ENCODE measurements at regions not wholly inside any gene's neighbourhood (a gene's known extent, or its start where the extent isn't known, plus 50 kb on each side); places are given as distances from the start of the nearest gene placed in this dataset.

DNA sequence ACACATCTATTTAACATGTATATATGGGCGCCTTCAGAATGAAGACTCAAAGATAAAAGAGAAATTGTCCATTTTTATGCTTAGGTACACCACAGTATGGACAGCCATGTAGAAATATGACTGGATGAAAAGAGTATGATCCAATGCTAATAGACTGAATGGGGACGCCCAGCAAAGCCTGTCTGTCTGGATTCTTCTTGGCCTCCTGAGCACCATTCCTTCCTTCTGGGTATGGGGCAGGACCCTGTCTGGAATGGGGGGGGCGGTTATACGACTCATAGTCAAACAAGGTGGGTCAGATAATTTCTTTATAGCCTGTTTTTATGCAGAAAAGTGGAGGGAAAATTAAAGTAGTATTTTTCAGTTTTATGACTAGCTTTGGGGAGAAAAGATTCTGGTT lies 81.2 kb upstream of the ABCD3 start:
- Histone ChIP-seq H3K4me3 (ENCODE audit: low read depth, low read length) (no peak overlapping the region), H3K36me3 (ENCODE audit: control insufficient read depth in 2 of 2, insufficient read depth in 1 of 2, low read length in 2 of 2) (no peaks in the 10 kb centered on the region), H3K27ac (ENCODE audit: extremely low read depth, low read depth, low read length) (no peak overlapping the region), H3K9me3 (ENCODE audit: control insufficient read depth, insufficient read depth, low read depth, low read length) (no peaks in the 10 kb centered on the region), H3K4me1 (ENCODE audit: control insufficient read depth, insufficient read depth, low read length) (no peaks in the 10 kb centered on the region)
- ChIA-PET CTCF (interaction anchor here (0.6 to 11.9 kb wide), 25 partner anchors 18 to 1036 kb away, joined by 3 to 400 read pairs (median 5); partner anchors contain the start of gene DNTTIP2), POLR2A (no interaction called here)
- no peak for TF ChIP-seq ZNF214 (tag by site-specific recombination; IDR thresholded peaks at IDR 0.05; ENCODE audit: borderline replicate concordance)
- TF ChIP-seq ZSCAN23 (tag by site-specific recombination; IDR thresholded peaks at IDR 0.05), result no peak
- no peak for TF ChIP-seq ZNF248 (tag by site-specific recombination; IDR thresholded peaks at IDR 0.05)
- TF ChIP-seq WT1 (tag by site-specific recombination; IDR thresholded peaks at IDR 0.05), result no peak
- no peak for TF ChIP-seq ZNF274 (IDR thresholded peaks at IDR 0.05; ENCODE audit: low read length)
- no peak for TF ChIP-seq ZNF274 (tag by site-specific recombination; IDR thresholded peaks at IDR 0.05; ENCODE audit: borderline replicate concordance)
- TF ChIP-seq, protein P1, sequence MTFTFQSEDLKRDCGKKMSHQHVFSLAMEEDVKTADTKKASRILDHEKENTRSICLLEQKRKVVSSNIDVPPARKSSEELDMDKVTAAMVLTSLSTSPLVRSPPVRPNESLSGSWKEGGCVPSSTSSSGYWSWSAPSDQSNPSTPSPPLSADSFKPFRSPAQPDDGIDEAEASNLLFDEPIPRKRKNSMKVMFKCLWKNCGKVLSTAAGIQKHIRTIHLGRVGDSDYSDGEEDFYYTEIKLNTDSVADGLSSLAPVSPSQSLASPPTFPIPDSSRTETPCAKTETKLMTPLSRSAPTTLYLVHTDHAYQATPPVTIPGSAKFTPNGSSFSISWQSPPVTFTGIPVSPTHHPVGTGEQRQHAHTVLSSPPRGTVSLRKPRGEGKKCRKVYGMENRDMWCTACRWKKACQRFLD (tag by site-specific recombination; IDR thresholded peaks at IDR 0.05), result no peak
- no peak for TF ChIP-seq ZFP3 (tag by site-specific recombination; IDR thresholded peaks at IDR 0.05; ENCODE audit: low read depth)
- no peak for TF ChIP-seq ZNF146 (tag by site-specific recombination; IDR thresholded peaks at IDR 0.05)
- TF ChIP-seq, protein P2, sequence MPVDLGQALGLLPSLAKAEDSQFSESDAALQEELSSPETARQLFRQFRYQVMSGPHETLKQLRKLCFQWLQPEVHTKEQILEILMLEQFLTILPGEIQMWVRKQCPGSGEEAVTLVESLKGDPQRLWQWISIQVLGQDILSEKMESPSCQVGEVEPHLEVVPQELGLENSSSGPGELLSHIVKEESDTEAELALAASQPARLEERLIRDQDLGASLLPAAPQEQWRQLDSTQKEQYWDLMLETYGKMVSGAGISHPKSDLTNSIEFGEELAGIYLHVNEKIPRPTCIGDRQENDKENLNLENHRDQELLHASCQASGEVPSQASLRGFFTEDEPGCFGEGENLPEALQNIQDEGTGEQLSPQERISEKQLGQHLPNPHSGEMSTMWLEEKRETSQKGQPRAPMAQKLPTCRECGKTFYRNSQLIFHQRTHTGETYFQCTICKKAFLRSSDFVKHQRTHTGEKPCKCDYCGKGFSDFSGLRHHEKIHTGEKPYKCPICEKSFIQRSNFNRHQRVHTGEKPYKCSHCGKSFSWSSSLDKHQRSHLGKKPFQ (tag by site-specific recombination; IDR thresholded peaks at IDR 0.05), result no peak
- TF ChIP-seq, protein P3, sequence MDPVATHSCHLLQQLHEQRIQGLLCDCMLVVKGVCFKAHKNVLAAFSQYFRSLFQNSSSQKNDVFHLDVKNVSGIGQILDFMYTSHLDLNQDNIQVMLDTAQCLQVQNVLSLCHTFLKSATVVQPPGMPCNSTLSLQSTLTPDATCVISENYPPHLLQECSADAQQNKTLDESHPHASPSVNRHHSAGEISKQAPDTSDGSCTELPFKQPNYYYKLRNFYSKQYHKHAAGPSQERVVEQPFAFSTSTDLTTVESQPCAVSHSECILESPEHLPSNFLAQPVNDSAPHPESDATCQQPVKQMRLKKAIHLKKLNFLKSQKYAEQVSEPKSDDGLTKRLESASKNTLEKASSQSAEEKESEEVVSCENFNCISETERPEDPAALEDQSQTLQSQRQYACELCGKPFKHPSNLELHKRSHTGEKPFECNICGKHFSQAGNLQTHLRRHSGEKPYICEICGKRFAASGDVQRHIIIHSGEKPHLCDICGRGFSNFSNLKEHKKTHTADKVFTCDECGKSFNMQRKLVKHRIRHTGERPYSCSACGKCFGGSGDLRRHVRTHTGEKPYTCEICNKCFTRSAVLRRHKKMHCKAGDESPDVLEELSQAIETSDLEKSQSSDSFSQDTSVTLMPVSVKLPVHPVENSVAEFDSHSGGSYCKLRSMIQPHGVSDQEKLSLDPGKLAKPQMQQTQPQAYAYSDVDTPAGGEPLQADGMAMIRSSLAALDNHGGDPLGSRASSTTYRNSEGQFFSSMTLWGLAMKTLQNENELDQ (tag by site-specific recombination; IDR thresholded peaks at IDR 0.05; ENCODE audit: low read depth), result no peak
- TF ChIP-seq ZNF701 (tag by site-specific recombination; IDR thresholded peaks at IDR 0.05), result no peak
- TF ChIP-seq, protein P4, sequence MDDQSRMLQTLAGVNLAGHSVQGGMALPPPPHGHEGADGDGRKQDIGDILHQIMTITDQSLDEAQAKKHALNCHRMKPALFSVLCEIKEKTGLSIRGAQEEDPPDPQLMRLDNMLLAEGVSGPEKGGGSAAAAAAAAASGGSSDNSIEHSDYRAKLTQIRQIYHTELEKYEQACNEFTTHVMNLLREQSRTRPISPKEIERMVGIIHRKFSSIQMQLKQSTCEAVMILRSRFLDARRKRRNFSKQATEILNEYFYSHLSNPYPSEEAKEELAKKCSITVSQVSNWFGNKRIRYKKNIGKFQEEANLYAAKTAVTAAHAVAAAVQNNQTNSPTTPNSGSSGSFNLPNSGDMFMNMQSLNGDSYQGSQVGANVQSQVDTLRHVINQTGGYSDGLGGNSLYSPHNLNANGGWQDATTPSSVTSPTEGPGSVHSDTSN (CRISPR knock-in tag; IDR thresholded peaks at IDR 0.05), result no peak
- no peak for TF ChIP-seq ZNF221 (tag by site-specific recombination; IDR thresholded peaks at IDR 0.05; ENCODE audit: borderline replicate concordance)

DNA sequence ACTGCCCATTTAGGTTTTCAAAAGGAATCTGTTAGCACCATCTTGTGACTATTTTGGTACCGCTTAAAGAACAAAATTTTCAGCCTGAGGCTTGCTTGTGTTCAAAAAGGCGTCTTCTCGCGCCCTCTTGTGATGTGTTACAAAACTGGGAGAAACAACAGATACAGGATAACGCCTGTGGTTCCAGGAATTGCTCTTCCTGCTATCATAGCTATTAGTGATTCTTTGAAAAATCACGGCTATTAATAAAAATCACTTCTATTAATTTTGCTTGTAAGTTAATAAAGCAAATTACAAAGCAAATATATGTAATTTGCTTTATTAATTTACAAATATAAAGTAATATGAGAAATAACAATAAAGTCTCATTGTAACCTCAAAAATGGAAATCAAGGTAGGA lies 82.2 kb upstream of the ABCD3 start:
- Histone ChIP-seq H3K4me1 (ENCODE audit: control insufficient read depth, insufficient read depth, low read length) (no peaks in the 10 kb centered on the region), H3K9me3 (ENCODE audit: control insufficient read depth, insufficient read depth, low read depth, low read length) (no peaks in the 10 kb centered on the region), H3K36me3 (ENCODE audit: control insufficient read depth in 2 of 2, insufficient read depth in 1 of 2, low read length in 2 of 2) (no peaks in the 10 kb centered on the region), H3K27ac (ENCODE audit: extremely low read depth, low read depth, low read length) (no peak overlapping the region), H3K4me3 (ENCODE audit: low read depth, low read length) (no peak overlapping the region)
- ChIA-PET CTCF (interaction anchor here (0.6 to 11.9 kb wide), 93 partner anchors 8 to 1426 kb away, joined by 3 to 400 read pairs (median 4); partner anchors contain the start of genes ABCD3 and ARHGAP29), POLR2A (interaction anchor here (1.5 to 1.6 kb wide), 2 partner anchors 99 to 274 kb away, joined by 4 read pairs; partner anchors contain the start of gene ARHGAP29)
- TF ChIP-seq ZFP37 (tag by site-specific recombination; IDR thresholded peaks at IDR 0.05) (0 out of 2 replicates have a peak, but pooled peaks have one; percentile 53), ZNF600 (tag by site-specific recombination; IDR thresholded peaks at IDR 0.05) (no peak), ZNF2 (tag by site-specific recombination; IDR thresholded peaks at IDR 0.05) (0 out of 2 replicates have a peak, but pooled peaks have one; percentile 23), ZBTB17 (tag by site-specific recombination; IDR thresholded peaks at IDR 0.05) (peak; percentile 40; the same call in 1 of the 2 replicates), ZNF501 (tag by site-specific recombination; IDR thresholded peaks at IDR 0.05) (peak; percentile 62; the same call in 1 of the 2 replicates), SP7 (tag by site-specific recombination; IDR thresholded peaks at IDR 0.05) (0 out of 2 replicates have a peak, but pooled peaks have one; percentile 30)
- TF ChIP-seq, protein P5, sequence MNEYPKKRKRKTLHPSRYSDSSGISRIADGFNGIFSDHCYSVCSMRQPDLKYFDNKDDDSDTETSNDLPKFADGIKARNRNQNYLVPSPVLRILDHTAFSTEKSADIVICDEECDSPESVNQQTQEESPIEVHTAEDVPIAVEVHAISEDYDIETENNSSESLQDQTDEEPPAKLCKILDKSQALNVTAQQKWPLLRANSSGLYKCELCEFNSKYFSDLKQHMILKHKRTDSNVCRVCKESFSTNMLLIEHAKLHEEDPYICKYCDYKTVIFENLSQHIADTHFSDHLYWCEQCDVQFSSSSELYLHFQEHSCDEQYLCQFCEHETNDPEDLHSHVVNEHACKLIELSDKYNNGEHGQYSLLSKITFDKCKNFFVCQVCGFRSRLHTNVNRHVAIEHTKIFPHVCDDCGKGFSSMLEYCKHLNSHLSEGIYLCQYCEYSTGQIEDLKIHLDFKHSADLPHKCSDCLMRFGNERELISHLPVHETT (tag by site-specific recombination; IDR thresholded peaks at IDR 0.05), result no peak
- TF ChIP-seq, protein P4 (CRISPR knock-in tag; IDR thresholded peaks at IDR 0.05), result no peak
- TF ChIP-seq, protein P6, sequence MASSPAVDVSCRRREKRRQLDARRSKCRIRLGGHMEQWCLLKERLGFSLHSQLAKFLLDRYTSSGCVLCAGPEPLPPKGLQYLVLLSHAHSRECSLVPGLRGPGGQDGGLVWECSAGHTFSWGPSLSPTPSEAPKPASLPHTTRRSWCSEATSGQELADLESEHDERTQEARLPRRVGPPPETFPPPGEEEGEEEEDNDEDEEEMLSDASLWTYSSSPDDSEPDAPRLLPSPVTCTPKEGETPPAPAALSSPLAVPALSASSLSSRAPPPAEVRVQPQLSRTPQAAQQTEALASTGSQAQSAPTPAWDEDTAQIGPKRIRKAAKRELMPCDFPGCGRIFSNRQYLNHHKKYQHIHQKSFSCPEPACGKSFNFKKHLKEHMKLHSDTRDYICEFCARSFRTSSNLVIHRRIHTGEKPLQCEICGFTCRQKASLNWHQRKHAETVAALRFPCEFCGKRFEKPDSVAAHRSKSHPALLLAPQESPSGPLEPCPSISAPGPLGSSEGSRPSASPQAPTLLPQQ (tag by site-specific recombination; IDR thresholded peaks at IDR 0.05), result 0 out of 2 replicates have a peak, but pooled peaks have one; percentile 32

Measured in HEK293 (cell line).